ENCODE measurements at regions not wholly inside any gene's neighbourhood (a gene's known extent, or its start where the extent isn't known, plus 50 kb on each side); places are given as distances from the start of the nearest gene placed in this dataset.

GRCh38 chr2:129438501-129439057 lies 540.9 kb upstream of the RAB6C start:
- TF ChIP-seq POLR2A (IDR thresholded peaks at IDR 0.05) (no peak), CTCF (IDR thresholded peaks at IDR 0.05) (no peak)

Measured in right lobe of liver (tissue), 4 donors.